ENCODE measurements at regions not wholly inside any gene's neighbourhood (a gene's known extent, or its start where the extent isn't known, plus 50 kb on each side); places are given as distances from the start of the nearest gene placed in this dataset.

GRCh38 chr22:48585916-48586798 lies 1241.5 kb downstream of the BRD1 start:
- Histone ChIP-seq H3K27ac (ENCODE audit: insufficient read depth, low read length, poor library complexity, severe bottlenecking) (no peak overlapping the region), H3K36me3 (ENCODE audit: control insufficient read depth, insufficient read depth, low read length) (no peaks in the 10 kb centered on the region), H3K4me1 (ENCODE audit: control insufficient read depth, insufficient read depth, low read length, poor library complexity, severe bottlenecking) (no peaks in the 10 kb centered on the region), H3K9me3 (ENCODE audit: control insufficient read depth, low read length) (no peaks in the 10 kb centered on the region), H3K4me3 (ENCODE audit: insufficient read depth, low read depth, low read length, poor library complexity, severe bottlenecking) (no peak overlapping the region), H3K27me3 (replicated peaks; ENCODE audit: control insufficient read depth, insufficient read depth, low read length, poor library complexity, severe bottlenecking) (no peaks in the 10 kb centered on the region)
- no peak for DNase-seq

- Histone ChIP-seq H3K27ac (ENCODE audit: insufficient read depth, low read length, poor library complexity, severe bottlenecking) (no peak overlapping the region), H3K27me3 (replicated peaks; ENCODE audit: control insufficient read depth, insufficient read depth, low read length, poor library complexity, severe bottlenecking) (no peaks in the 10 kb centered on the region), H3K36me3 (ENCODE audit: control insufficient read depth, insufficient read depth, low read length) (no peaks in the 10 kb centered on the region), H3K9me3 (ENCODE audit: control insufficient read depth, low read length) (no peaks in the 10 kb centered on the region), H3K4me1 (ENCODE audit: control insufficient read depth, insufficient read depth, low read length, poor library complexity, severe bottlenecking) (no peaks in the 10 kb centered on the region), H3K4me3 (ENCODE audit: insufficient read depth, low read depth, low read length, poor library complexity, severe bottlenecking) (no peak overlapping the region)
- no peak for DNase-seq
These were observed 1243.5 kb downstream of the BRD1 start for GRCh38 chr22:48584170-48584569.

GRCh38 chr22:48581796-48582469 lies 1245.7 kb downstream of the BRD1 start:
- Histone ChIP-seq H3K4me1 (ENCODE audit: control insufficient read depth, insufficient read depth, low read length, poor library complexity, severe bottlenecking) (no peaks in the 10 kb centered on the region), H3K27me3 (replicated peaks; ENCODE audit: control insufficient read depth, insufficient read depth, low read length, poor library complexity, severe bottlenecking) (peaks cover 3% of the 10 kb centered on the region), H3K4me3 (ENCODE audit: insufficient read depth, low read depth, low read length, poor library complexity, severe bottlenecking) (no peak overlapping the region), H3K27ac (ENCODE audit: insufficient read depth, low read length, poor library complexity, severe bottlenecking) (no peak overlapping the region), H3K36me3 (ENCODE audit: control insufficient read depth, insufficient read depth, low read length) (no peaks in the 10 kb centered on the region), H3K9me3 (ENCODE audit: control insufficient read depth, low read length) (no peaks in the 10 kb centered on the region)
- no peak for DNase-seq

- H3K27ac ChIP-seq (ENCODE audit: insufficient read depth, low read length, poor library complexity, severe bottlenecking): no peak overlapping the region
- no peak for DNase-seq
- H3K4me1 ChIP-seq (ENCODE audit: control insufficient read depth, insufficient read depth, low read length, poor library complexity, severe bottlenecking): no peaks in the 10 kb centered on the region
- H3K9me3 ChIP-seq (ENCODE audit: control insufficient read depth, low read length): no peaks in the 10 kb centered on the region
- H3K4me3 ChIP-seq (ENCODE audit: insufficient read depth, low read depth, low read length, poor library complexity, severe bottlenecking): no peak overlapping the region
- H3K27me3 ChIP-seq (replicated peaks; ENCODE audit: control insufficient read depth, insufficient read depth, low read length, poor library complexity, severe bottlenecking): peaks cover 3% of the 10 kb centered on the region
- H3K36me3 ChIP-seq (ENCODE audit: control insufficient read depth, insufficient read depth, low read length): no peaks in the 10 kb centered on the region
These were observed 1246.4 kb downstream of the BRD1 start for GRCh38 chr22:48581205-48581766.

GRCh38 chr22:48580481-48580970 lies 1247.1 kb downstream of the BRD1 start:
- H3K4me3 ChIP-seq (ENCODE audit: insufficient read depth, low read depth, low read length, poor library complexity, severe bottlenecking): no peak overlapping the region
- H3K36me3 ChIP-seq (ENCODE audit: control insufficient read depth, insufficient read depth, low read length): no peaks in the 10 kb centered on the region
- no peak for DNase-seq
- no peaks in the 10 kb centered on the region for H3K4me1 ChIP-seq (ENCODE audit: control insufficient read depth, insufficient read depth, low read length, poor library complexity, severe bottlenecking)
- H3K27me3 ChIP-seq (replicated peaks; ENCODE audit: control insufficient read depth, insufficient read depth, low read length, poor library complexity, severe bottlenecking): peaks cover 3% of the 10 kb centered on the region
- H3K27ac ChIP-seq (ENCODE audit: insufficient read depth, low read length, poor library complexity, severe bottlenecking): no peak overlapping the region
- H3K9me3 ChIP-seq (ENCODE audit: control insufficient read depth, low read length): no peaks in the 10 kb centered on the region

GRCh38 chr22:48579928-48580309 lies 1247.8 kb downstream of the BRD1 start:
- H3K27me3 ChIP-seq (replicated peaks; ENCODE audit: control insufficient read depth, insufficient read depth, low read length, poor library complexity, severe bottlenecking): peaks cover 4% of the 10 kb centered on the region
- H3K4me3 ChIP-seq (ENCODE audit: insufficient read depth, low read depth, low read length, poor library complexity, severe bottlenecking): no peak overlapping the region
- no peaks in the 10 kb centered on the region for H3K4me1 ChIP-seq (ENCODE audit: control insufficient read depth, insufficient read depth, low read length, poor library complexity, severe bottlenecking)
- H3K36me3 ChIP-seq (ENCODE audit: control insufficient read depth, insufficient read depth, low read length): no peaks in the 10 kb centered on the region
- H3K9me3 ChIP-seq (ENCODE audit: control insufficient read depth, low read length): no peaks in the 10 kb centered on the region
- no peak for DNase-seq
- no peak overlapping the region for H3K27ac ChIP-seq (ENCODE audit: insufficient read depth, low read length, poor library complexity, severe bottlenecking)

- H3K27ac ChIP-seq (ENCODE audit: insufficient read depth, low read length, poor library complexity, severe bottlenecking): no peak overlapping the region
- no peaks in the 10 kb centered on the region for H3K9me3 ChIP-seq (ENCODE audit: control insufficient read depth, low read length)
- H3K36me3 ChIP-seq (ENCODE audit: control insufficient read depth, insufficient read depth, low read length): no peaks in the 10 kb centered on the region
- no peak for DNase-seq
- no peaks in the 10 kb centered on the region for H3K4me1 ChIP-seq (ENCODE audit: control insufficient read depth, insufficient read depth, low read length, poor library complexity, severe bottlenecking)
- no peak overlapping the region for H3K4me3 ChIP-seq (ENCODE audit: insufficient read depth, low read depth, low read length, poor library complexity, severe bottlenecking)
- H3K27me3 ChIP-seq (replicated peaks; ENCODE audit: control insufficient read depth, insufficient read depth, low read length, poor library complexity, severe bottlenecking): peaks cover 11% of the 10 kb centered on the region
These were observed 1248.4 kb downstream of the BRD1 start for GRCh38 chr22:48579043-48579927.

GRCh38 chr22:48578138-48579042 lies 1249.3 kb downstream of the BRD1 start:
- Histone ChIP-seq H3K27ac (ENCODE audit: insufficient read depth, low read length, poor library complexity, severe bottlenecking) (no peak overlapping the region), H3K27me3 (replicated peaks; ENCODE audit: control insufficient read depth, insufficient read depth, low read length, poor library complexity, severe bottlenecking) (peaks cover 13% of the 10 kb centered on the region), H3K4me3 (ENCODE audit: insufficient read depth, low read depth, low read length, poor library complexity, severe bottlenecking) (no peak overlapping the region), H3K4me1 (ENCODE audit: control insufficient read depth, insufficient read depth, low read length, poor library complexity, severe bottlenecking) (no peaks in the 10 kb centered on the region), H3K36me3 (ENCODE audit: control insufficient read depth, insufficient read depth, low read length) (no peaks in the 10 kb centered on the region), H3K9me3 (ENCODE audit: control insufficient read depth, low read length) (no peaks in the 10 kb centered on the region)
- no peak for DNase-seq

- H3K9me3 ChIP-seq (ENCODE audit: control insufficient read depth, low read length): no peaks in the 10 kb centered on the region
- H3K4me3 ChIP-seq (ENCODE audit: insufficient read depth, low read depth, low read length, poor library complexity, severe bottlenecking): no peak overlapping the region
These were observed 1250.0 kb downstream of the BRD1 start for GRCh38 chr22:48577691-48578090.

More at GRCh38 chr22:48577691-48578090, 1250.0 kb downstream of the BRD1 start:
- no peak for DNase-seq
- Histone ChIP-seq H3K36me3 (ENCODE audit: control insufficient read depth, insufficient read depth, low read length) (no peaks in the 10 kb centered on the region), H3K27ac (ENCODE audit: insufficient read depth, low read length, poor library complexity, severe bottlenecking) (no peak overlapping the region), H3K4me1 (ENCODE audit: control insufficient read depth, insufficient read depth, low read length, poor library complexity, severe bottlenecking) (no peaks in the 10 kb centered on the region), H3K27me3 (replicated peaks; ENCODE audit: control insufficient read depth, insufficient read depth, low read length, poor library complexity, severe bottlenecking) (peaks cover 13% of the 10 kb centered on the region)
